ENCODE measurements at regions not wholly inside any gene's neighbourhood (a gene's known extent, or its start where the extent isn't known, plus 50 kb on each side); places are given as distances from the start of the nearest gene placed in this dataset.

DNA sequence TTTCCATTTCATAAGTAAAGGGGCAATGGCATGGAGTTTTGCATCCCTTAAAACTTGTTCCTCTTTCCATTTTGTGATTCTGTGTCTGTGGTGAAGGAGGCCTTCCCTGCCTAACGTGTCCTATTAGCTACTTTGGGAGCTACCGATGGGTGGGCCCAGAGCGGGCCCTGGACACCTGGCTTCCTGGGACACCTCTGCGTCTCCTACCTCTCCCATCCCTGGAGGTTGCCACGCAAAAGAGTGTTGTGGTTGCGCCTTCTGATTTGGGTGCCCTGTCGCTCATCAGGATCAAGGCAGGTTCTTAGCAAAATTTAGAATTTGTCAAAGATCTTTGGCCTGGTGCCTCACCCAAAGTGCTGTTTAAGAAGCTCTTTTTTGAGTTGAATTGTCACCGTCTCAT lies 116.4 kb upstream of the CACNA1E start:
- Histone ChIP-seq H3K36me3 (no peaks in the 10 kb centered on the region), H3K4me1 (no peaks in the 10 kb centered on the region), H3K9me3 (peaks cover 3 to 5% of the 10 kb centered on the region in 2 donors), H3K4me3 (no peak overlapping the region), H3K27me3 (no peaks in the 10 kb centered on the region), H3K27ac (no peak overlapping the region)
- no peak for DNase-seq (ENCODE audit: low spot score in 2 of 2)
- intact Hi-C loops (cut with DNase I): no loop called here
- TF ChIP-seq CTCF (IDR thresholded peaks at IDR 0.05): no peak

DNA sequence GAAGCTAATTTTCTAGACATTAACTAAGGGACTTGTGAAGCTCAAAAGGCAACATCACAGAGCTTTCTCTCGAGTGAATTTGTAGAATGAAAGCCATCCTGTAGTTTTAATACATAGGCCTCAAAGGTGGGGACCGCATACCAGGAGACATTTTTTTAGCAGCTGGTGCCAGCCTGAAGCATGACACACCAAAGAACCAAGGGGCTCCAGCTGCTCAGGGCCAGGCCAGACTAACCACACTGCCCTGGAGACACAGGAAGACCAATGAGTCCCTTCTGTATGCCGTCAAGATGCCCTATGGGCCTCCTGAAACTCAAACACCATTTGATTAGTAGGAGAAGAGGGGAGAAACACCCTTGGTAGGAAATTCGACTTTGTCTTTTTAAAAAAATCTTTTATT lies 113.9 kb upstream of the CACNA1E start:
- Histone ChIP-seq H3K36me3 (no peaks in the 10 kb centered on the region), H3K4me1 (no peaks in the 10 kb centered on the region), H3K27ac (no peak overlapping the region), H3K9me3 (peaks cover 5 to 8% of the 10 kb centered on the region in 2 donors), H3K27me3 (no peaks in the 10 kb centered on the region), H3K4me3 (no peak overlapping the region)
- TF ChIP-seq CTCF (IDR thresholded peaks at IDR 0.05): no peak
- intact Hi-C loops (cut with DNase I): no loop called here
- no peak for DNase-seq (ENCODE audit: low spot score in 2 of 2)

- intact Hi-C loops (cut with DNase I): no loop called here
Measured at GRCh38 chr1:181383695-181384094, 99.6 kb upstream of the CACNA1E start.

DNA sequence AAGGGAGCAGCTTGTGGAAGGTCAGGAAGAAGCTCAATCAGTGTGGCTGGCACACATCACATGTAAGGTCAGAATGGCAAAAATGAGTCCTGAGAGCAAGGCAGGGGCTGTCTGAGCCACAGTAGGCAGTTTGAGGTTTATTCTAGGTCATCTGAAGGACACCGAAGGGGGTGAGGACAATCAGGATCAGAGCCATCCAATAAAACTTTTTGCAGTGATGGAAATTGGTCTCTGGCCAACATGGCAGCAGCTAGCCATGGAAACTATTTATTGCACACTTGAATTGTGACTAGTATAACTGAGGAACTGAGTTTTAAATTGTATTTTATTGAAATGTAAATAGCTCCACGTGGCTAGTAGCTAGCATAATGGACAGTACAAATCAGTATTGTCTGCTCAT lies 97.0 kb upstream of the CACNA1E start:
- Histone ChIP-seq H3K4me1 (no peaks in the 10 kb centered on the region), H3K27ac (no peak overlapping the region), H3K36me3 (no peaks in the 10 kb centered on the region), H3K27me3 (no peaks in the 10 kb centered on the region), H3K4me3 (no peak overlapping the region), H3K9me3 (no peaks in the 10 kb centered on the region)
- TF ChIP-seq CTCF (IDR thresholded peaks at IDR 0.05): no peak
- intact Hi-C loops (cut with DNase I): no loop called here
- DNase-seq (ENCODE audit: low spot score in 2 of 2): no peak

More at GRCh38 chr1:181383695-181384094, 99.6 kb upstream of the CACNA1E start:
- H3K4me1 ChIP-seq: no peaks in the 10 kb centered on the region
- no peak overlapping the region for H3K4me3 ChIP-seq
- no peak for DNase-seq (ENCODE audit: low spot score in 2 of 2)
- no peaks in the 10 kb centered on the region for H3K9me3 ChIP-seq
- no peaks in the 10 kb centered on the region for H3K36me3 ChIP-seq
- H3K27me3 ChIP-seq: no peaks in the 10 kb centered on the region
- no peak overlapping the region for H3K27ac ChIP-seq
- no peak for TF ChIP-seq CTCF (IDR thresholded peaks at IDR 0.05)

GRCh38 chr1:181386951-181387350 lies 96.4 kb upstream of the CACNA1E start:
- no peak overlapping the region for H3K27ac ChIP-seq
- no peak for DNase-seq (ENCODE audit: low spot score in 2 of 2)
- no peaks in the 10 kb centered on the region for H3K9me3 ChIP-seq
- no peaks in the 10 kb centered on the region for H3K4me1 ChIP-seq
- H3K27me3 ChIP-seq: no peaks in the 10 kb centered on the region
- H3K4me3 ChIP-seq: no peak overlapping the region
- TF ChIP-seq CTCF (IDR thresholded peaks at IDR 0.05): no peak
- intact Hi-C loops (cut with DNase I): no loop called here
- no peaks in the 10 kb centered on the region for H3K36me3 ChIP-seq

- H3K9me3 ChIP-seq: no peaks in the 10 kb centered on the region
Measured at GRCh38 chr1:181387702-181388101, 95.6 kb upstream of the CACNA1E start.

More at GRCh38 chr1:181387702-181388101, 95.6 kb upstream of the CACNA1E start:
- DNase-seq (ENCODE audit: low spot score in 2 of 2): no peak
- no peaks in the 10 kb centered on the region for H3K27me3 ChIP-seq
- no peak for TF ChIP-seq CTCF (IDR thresholded peaks at IDR 0.05)
- H3K36me3 ChIP-seq: no peaks in the 10 kb centered on the region
- intact Hi-C loops (cut with DNase I): no loop called here
- no peak overlapping the region for H3K27ac ChIP-seq
- H3K4me3 ChIP-seq: no peak overlapping the region
- no peaks in the 10 kb centered on the region for H3K4me1 ChIP-seq

Data from ascending aorta (tissue), 2 donors.